ENCODE measurements at regions not wholly inside any gene's neighbourhood (a gene's known extent, or its start where the extent isn't known, plus 50 kb on each side); places are given as distances from the start of the nearest gene placed in this dataset.

DNA sequence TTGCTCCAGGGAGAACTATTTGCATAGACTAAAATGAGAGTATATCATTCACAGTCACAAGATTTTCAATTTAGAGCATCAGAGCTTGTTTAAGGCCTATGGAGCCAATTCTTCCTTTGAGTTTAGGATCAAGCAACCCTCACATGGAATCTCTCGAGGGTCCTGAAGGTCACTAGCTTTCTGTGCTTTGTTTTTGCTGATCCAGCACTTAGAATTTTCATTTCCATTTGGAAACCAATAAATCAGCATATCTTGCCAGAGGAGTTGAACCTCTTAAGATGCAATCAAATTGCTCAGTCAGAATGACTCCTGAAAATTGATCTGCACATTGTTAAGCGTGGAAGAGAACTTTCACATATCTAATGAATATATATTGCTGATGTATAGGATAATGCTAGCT lies 1039.6 kb downstream of the PDHA2 start:
- Histone ChIP-seq H3K4me2 (no peak overlapping the region), H3K36me3 (ENCODE audit: insufficient read depth) (peaks cover 13% of the 10 kb centered on the region; the same call in 1 of the 2 replicates), H3K27me3 (ENCODE audit: insufficient read depth) (no peaks in the 10 kb centered on the region), H3F3A (replicated peaks; ENCODE audit: low read depth) (no peaks in the 10 kb centered on the region), H3K4me3 (no peak overlapping the region), H3K9me2 (ENCODE audit: insufficient read depth) (no peaks in the 10 kb centered on the region; the same call in 1 of the 2 replicates), H4K20me1 (replicated peaks; ENCODE audit: insufficient read depth) (no peaks in the 10 kb centered on the region), H2AFZ (no peak overlapping the region), H3K4me1 (ENCODE audit: insufficient read depth) (peaks cover 5% of the 10 kb centered on the region), H3K27ac (ENCODE audit: low read depth) (no peak overlapping the region), H3K79me2 (replicated peaks; ENCODE audit: insufficient read depth) (no peaks in the 10 kb centered on the region)
- Mint-ChIP-seq H3K9me3 (peaks cover 35% of the 10 kb centered on the region), H3K4me1 (peaks cover 4% of the 10 kb centered on the region; the same call in 2 of the 3 replicates), H3K36me3 (ENCODE audit: low read depth) (peaks cover 37% of the 10 kb centered on the region), H3K27ac (no peak overlapping the region), H3K4me3 (no peak overlapping the region), H3K27me3 (ENCODE audit: insufficient read depth, low read depth, poor library complexity) (no peaks in the 10 kb centered on the region)
- DNase-seq (ENCODE audit: low spot score): no peak
- TF ChIP-seq EZH2phosphoT487 (IDR thresholded peaks at IDR 0.05; ENCODE audit: unreplicated experiment) (no peak), EZH2 (IDR thresholded peaks at IDR 0.05; ENCODE audit: low read depth, unreplicated experiment) (no peak), ZNF331 (CRISPR knock-in tag; IDR thresholded peaks at IDR 0.05; ENCODE audit: low read depth) (no peak), JUNB (IDR thresholded peaks at IDR 0.05; ENCODE audit: unreplicated experiment) (no peak)
- TF ChIP-seq, protein P1, sequence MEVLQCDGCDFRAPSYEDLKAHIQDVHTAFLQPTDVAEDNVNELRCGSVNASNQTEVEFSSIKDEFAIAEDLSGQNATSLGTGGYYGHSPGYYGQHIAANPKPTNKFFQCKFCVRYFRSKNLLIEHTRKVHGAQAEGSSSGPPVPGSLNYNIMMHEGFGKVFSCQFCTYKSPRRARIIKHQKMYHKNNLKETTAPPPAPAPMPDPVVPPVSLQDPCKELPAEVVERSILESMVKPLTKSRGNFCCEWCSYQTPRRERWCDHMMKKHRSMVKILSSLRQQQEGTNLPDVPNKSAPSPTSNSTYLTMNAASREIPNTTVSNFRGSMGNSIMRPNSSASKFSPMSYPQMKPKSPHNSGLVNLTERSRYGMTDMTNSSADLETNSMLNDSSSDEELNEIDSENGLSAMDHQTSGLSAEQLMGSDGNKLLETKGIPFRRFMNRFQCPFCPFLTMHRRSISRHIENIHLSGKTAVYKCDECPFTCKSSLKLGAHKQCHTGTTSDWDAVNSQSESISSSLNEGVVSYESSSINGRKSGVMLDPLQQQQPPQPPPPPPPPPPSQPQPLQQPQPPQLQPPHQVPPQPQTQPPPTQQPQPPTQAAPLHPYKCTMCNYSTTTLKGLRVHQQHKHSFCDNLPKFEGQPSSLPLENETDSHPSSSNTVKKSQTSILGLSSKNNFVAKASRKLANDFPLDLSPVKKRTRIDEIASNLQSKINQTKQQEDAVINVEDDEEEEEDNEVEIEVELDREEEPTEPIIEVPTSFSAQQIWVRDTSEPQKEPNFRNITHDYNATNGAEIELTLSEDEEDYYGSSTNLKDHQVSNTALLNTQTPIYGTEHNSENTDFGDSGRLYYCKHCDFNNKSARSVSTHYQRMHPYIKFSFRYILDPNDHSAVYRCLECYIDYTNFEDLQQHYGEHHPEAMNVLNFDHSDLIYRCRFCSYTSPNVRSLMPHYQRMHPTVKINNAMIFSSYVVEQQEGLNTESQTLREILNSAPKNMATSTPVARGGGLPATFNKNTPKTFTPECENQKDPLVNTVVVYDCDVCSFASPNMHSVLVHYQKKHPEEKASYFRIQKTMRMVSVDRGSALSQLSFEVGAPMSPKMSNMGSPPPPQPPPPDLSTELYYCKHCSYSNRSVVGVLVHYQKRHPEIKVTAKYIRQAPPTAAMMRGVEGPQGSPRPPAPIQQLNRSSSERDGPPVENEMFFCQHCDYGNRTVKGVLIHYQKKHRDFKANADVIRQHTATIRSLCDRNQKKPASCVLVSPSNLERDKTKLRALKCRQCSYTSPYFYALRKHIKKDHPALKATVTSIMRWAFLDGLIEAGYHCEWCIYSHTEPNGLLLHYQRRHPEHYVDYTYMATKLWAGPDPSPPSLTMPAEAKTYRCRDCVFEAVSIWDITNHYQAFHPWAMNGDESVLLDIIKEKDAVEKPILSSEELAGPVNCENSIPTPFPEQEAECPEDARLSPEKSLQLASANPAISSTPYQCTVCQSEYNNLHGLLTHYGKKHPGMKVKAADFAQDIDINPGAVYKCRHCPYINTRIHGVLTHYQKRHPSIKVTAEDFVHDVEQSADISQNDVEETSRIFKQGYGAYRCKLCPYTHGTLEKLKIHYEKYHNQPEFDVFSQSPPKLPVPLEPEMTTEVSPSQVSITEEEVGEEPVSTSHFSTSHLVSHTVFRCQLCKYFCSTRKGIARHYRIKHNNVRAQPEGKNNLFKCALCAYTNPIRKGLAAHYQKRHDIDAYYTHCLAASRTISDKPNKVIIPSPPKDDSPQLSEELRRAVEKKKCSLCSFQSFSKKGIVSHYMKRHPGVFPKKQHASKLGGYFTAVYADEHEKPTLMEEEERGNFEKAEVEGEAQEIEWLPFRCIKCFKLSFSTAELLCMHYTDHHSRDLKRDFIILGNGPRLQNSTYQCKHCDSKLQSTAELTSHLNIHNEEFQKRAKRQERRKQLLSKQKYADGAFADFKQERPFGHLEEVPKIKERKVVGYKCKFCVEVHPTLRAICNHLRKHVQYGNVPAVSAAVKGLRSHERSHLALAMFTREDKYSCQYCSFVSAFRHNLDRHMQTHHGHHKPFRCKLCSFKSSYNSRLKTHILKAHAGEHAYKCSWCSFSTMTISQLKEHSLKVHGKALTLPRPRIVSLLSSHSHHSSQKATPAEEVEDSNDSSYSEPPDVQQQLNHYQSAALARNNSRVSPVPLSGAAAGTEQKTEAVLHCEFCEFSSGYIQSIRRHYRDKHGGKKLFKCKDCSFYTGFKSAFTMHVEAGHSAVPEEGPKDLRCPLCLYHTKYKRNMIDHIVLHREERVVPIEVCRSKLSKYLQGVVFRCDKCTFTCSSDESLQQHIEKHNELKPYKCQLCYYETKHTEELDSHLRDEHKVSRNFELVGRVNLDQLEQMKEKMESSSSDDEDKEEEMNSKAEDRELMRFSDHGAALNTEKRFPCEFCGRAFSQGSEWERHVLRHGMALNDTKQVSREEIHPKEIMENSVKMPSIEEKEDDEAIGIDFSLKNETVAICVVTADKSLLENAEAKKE (CRISPR knock-in tag; IDR thresholded peaks at IDR 0.05): no peak
- no peak for ATAC-seq

DNA sequence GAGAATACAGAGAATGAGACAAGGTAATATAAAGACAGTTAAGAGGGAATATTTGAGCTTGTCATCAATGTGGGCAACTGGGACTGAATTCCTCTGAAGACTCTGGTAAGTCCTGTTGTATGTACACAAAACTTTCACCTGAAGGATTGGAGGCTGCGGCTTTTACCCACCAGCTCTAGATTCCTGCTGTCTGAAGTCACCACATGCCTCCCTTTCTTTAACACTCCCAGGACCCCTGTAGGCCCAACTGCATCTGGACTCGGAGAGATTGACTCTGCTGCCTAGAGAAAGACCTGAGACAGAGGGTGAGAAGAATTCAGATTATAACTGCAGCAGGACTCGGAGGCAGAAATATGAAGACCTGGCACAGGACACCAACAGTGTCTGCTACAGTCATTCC lies 1048.0 kb downstream of the PDHA2 start:
- no peaks in the 10 kb centered on the region for H3K27me3 Mint-ChIP-seq (ENCODE audit: insufficient read depth, low read depth, poor library complexity)
- peak overlapping the region; percentile 18; the same call in 1 of the 2 replicates for H3K27ac Mint-ChIP-seq
- H3K9me3 Mint-ChIP-seq: no peaks in the 10 kb centered on the region
- Histone ChIP-seq H4K20me1 (replicated peaks; ENCODE audit: insufficient read depth) (no peaks in the 10 kb centered on the region), H3K79me2 (replicated peaks; ENCODE audit: insufficient read depth) (no peaks in the 10 kb centered on the region), H3K27ac (ENCODE audit: low read depth) (no peak overlapping the region), H3K36me3 (ENCODE audit: insufficient read depth) (no peaks in the 10 kb centered on the region), H3K4me3 (no peak overlapping the region), H3F3A (replicated peaks; ENCODE audit: low read depth) (no peaks in the 10 kb centered on the region), H3K27me3 (ENCODE audit: insufficient read depth) (no peaks in the 10 kb centered on the region), H3K9me2 (ENCODE audit: insufficient read depth) (no peaks in the 10 kb centered on the region), H2AFZ (0 out of 2 replicates have a peak overlapping the region, but pooled peaks have one; percentile 6), H3K4me2 (no peak overlapping the region), H3K4me1 (ENCODE audit: insufficient read depth) (no peaks in the 10 kb centered on the region)
- H3K4me3 Mint-ChIP-seq: no peak overlapping the region
- no peaks in the 10 kb centered on the region for H3K36me3 Mint-ChIP-seq (ENCODE audit: low read depth)
- H3K4me1 Mint-ChIP-seq: no peaks in the 10 kb centered on the region
- TF ChIP-seq NANOG (IDR thresholded peaks at IDR 0.05; ENCODE audit: borderline replicate concordance) (no peak), STAT1 (IDR thresholded peaks at IDR 0.05; ENCODE audit: unreplicated experiment) (no peak), CREB1 (CRISPR knock-in tag; IDR thresholded peaks at IDR 0.05; ENCODE audit: low read depth) (no peak)
- DNase-seq (ENCODE audit: low spot score) (no peak), ATAC-seq (no peak)

Data from GM23338 (cell line).